Activated T-helper 1 cell treated with anti-CD3 and anti-CD28 coated beads, Interleukin-12 subunit alpha, Interleukin-12 subunit beta, Interleukin-2, Interleukin-4 antibody, amounts not matched to agents 30 ng/mL and 10 ng/mL and 1 ng/mL, durations not matched to agents 14 hours and 24 hours and 36 hours (primary cell): ENCODE measurements at regions not wholly inside any gene's neighbourhood (a gene's known extent, or its start where the extent isn't known, plus 50 kb on each side); places are given as distances from the start of the nearest gene placed in this dataset.

ENCODE experiments used
- DNase-seq: peaks from one replicate; pipeline ENCODE4 v3.0.0; 2021; ENCODE audit warnings: low spot score
- H3K27ac Mint-ChIP-seq: one replicate; pipeline ENCODE4 v1.8.0; 2021; ENCODE audit warnings: mild to moderate bottlenecking, mixed read lengths
- H3K27me3 Mint-ChIP-seq: one replicate; pipeline ENCODE4 v1.8.0; 2022; ENCODE audit warnings: mild to moderate bottlenecking, moderate library complexity, mixed read lengths; ENCODE audit not compliant: insufficient read depth
- H3K36me3 Mint-ChIP-seq: one replicate; pipeline ENCODE4 v1.8.0; 2021; ENCODE audit warnings: low read depth, mixed read lengths
- H3K4me1 Mint-ChIP-seq: one replicate; pipeline ENCODE4 v1.8.0; 2021; ENCODE audit warnings: low read depth, mixed read lengths
- H3K4me3 Mint-ChIP-seq: one replicate; pipeline ENCODE4 v1.8.0; 2021; ENCODE audit warnings: mild to moderate bottlenecking, moderate library complexity, mixed read lengths
- H3K9me3 Mint-ChIP-seq: one replicate; pipeline ENCODE4 v1.8.0; 2021; ENCODE audit warnings: mixed read lengths
- intact Hi-C: fragments of 100-400 bp; cut with micrococcal nuclease; formaldehyde crosslinking; loops from one replicate; pipeline ENCODE4 v1.15.1; 2024

GRCh38 chr15:77853008-77853328, 220.3 kb upstream of the LINGO1 start:
- Mint-ChIP-seq H3K4me3 (no peak overlapping the region), H3K27me3 (peaks cover 10% of the 10 kb centered on the region)
- intact Hi-C loops, result no loop called here

GRCh38 chr15:77852241-77853007, 219.7 kb upstream of the LINGO1 start:
- Mint-ChIP-seq H3K36me3 (no peaks in the 10 kb centered on the region), H3K4me1 (no peaks in the 10 kb centered on the region), H3K27ac (no peak overlapping the region), H3K4me3 (no peak overlapping the region), H3K9me3 (peaks cover 7% of the 10 kb centered on the region), H3K27me3 (peaks cover 12% of the 10 kb centered on the region)
- DNase-seq, result no peak
- intact Hi-C loops, result no loop called here

More at GRCh38 chr15:77853008-77853328, 220.3 kb upstream of the LINGO1 start:
- Mint-ChIP-seq H3K36me3 (no peaks in the 10 kb centered on the region), H3K4me1 (no peaks in the 10 kb centered on the region), H3K27ac (no peak overlapping the region), H3K9me3 (peaks cover 7% of the 10 kb centered on the region)
- DNase-seq, result no peak

DNA sequence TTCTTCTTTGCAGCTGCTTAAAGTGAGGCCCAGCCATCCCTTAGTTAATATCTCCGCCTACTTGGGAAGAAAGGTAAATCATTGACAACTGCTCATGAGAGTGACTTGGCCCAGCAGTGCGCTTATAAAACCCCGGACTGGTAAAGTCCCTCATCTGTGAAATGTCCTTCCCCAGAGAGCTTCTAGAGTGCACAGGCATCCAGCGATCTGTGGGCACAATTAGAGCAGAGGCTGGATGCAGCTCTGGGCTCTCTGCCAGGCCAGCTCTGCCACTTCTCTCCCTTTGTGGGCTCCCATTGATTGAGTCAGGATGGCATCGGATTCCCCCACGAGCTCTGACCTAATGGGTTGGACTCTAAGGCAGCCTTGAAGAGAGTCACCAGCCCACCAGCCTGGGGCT, 219.0 kb upstream of the LINGO1 start:
- Mint-ChIP-seq H3K4me1 (no peaks in the 10 kb centered on the region), H3K27me3 (peaks cover 14% of the 10 kb centered on the region), H3K9me3 (peaks cover 7% of the 10 kb centered on the region), H3K27ac (no peak overlapping the region), H3K36me3 (no peaks in the 10 kb centered on the region), H3K4me3 (no peak overlapping the region)
- intact Hi-C loops, result no loop called here
- no peak for DNase-seq

DNA sequence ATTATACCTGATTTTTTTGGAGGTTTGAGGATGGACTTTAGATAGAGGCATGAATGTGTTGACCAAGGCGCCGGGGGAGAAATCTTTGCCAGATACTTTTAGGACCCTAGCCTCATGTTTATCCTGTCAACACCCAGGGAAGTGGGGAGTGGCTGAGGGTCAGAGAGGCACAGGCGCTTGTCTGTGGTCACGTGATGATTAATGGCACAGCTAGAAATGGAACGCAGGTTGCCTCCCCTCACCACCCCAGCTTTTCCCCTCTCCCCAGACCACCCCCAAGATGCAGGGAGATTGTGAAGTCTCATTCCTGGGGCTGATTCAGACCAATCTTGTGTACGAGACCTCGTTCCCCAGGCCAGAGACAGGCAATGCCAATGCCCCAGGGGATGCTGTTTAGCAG, 218.4 kb upstream of the LINGO1 start:
- Mint-ChIP-seq H3K4me3 (no peak overlapping the region), H3K36me3 (no peaks in the 10 kb centered on the region), H3K9me3 (peaks cover 7% of the 10 kb centered on the region), H3K27ac (no peak overlapping the region), H3K4me1 (no peaks in the 10 kb centered on the region), H3K27me3 (peaks cover 13% of the 10 kb centered on the region)
- no peak for DNase-seq
- intact Hi-C loops, result no loop called here

DNA sequence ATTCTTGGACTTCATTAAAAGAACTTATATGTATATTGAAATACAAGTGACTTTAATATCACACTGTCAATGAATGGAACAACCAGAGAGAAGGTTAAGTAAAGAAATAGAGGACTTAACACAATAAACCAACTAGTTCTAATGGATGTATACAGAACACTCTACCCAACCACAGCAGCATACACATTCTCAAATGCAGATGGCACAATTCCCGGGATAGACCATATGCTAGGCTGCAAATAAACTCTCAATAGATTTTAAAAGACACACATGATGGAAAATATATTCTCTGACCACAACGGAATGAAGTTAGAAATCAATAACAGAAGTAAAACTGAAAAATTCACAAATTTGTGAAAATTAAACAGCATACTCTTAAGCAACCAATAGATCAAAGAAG, 214.3 kb upstream of the LINGO1 start:
- H3K9me3 Mint-ChIP-seq, result peaks cover 7% of the 10 kb centered on the region
- intact Hi-C loops, result no loop called here
- no peak overlapping the region for H3K4me3 Mint-ChIP-seq
- H3K36me3 Mint-ChIP-seq, result no peaks in the 10 kb centered on the region
- no peaks in the 10 kb centered on the region for H3K4me1 Mint-ChIP-seq
- H3K27ac Mint-ChIP-seq, result no peak overlapping the region
- DNase-seq, result no peak
- H3K27me3 Mint-ChIP-seq, result peaks cover 10% of the 10 kb centered on the region

DNA sequence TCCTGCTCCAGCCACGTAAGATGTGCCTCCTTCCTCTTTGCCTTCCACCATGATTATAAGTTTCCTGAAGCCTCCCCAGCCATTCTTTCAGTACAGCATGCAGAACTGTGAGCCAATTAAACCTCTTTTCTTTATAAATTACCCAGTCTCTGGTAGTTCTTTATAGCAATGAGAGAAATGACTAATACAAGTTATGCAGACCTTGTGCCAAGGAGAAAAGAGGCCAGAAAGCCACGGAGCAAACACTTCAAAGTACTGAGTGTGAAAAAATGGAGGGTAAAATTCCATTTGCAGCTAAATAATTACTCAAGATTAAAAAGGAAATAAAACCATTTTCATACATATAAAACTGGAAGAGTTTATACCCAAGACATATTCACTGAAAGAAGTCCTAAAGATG, 213.6 kb upstream of the LINGO1 start:
- peaks cover 11% of the 10 kb centered on the region for H3K27me3 Mint-ChIP-seq
- no peaks in the 10 kb centered on the region for H3K4me1 Mint-ChIP-seq

GRCh38 chr15:77844798-77845446, 212.2 kb upstream of the LINGO1 start:
- no peak for DNase-seq
- Mint-ChIP-seq H3K4me1 (no peaks in the 10 kb centered on the region), H3K4me3 (no peak overlapping the region), H3K27me3 (peaks cover 11% of the 10 kb centered on the region), H3K27ac (no peak overlapping the region), H3K36me3 (no peaks in the 10 kb centered on the region), H3K9me3 (peaks cover 1% of the 10 kb centered on the region)
- intact Hi-C loops, result no loop called here

More for the DNA sequence above, 213.6 kb upstream of the LINGO1 start:
- DNase-seq, result no peak
- Mint-ChIP-seq H3K36me3 (no peaks in the 10 kb centered on the region), H3K4me3 (no peak overlapping the region), H3K27ac (no peak overlapping the region), H3K9me3 (peaks cover 7% of the 10 kb centered on the region)
- intact Hi-C loops, result no loop called here

GRCh38 chr15:77843546-77843945, 210.8 kb upstream of the LINGO1 start:
- Mint-ChIP-seq H3K4me1 (no peaks in the 10 kb centered on the region), H3K27ac (no peak overlapping the region), H3K36me3 (no peaks in the 10 kb centered on the region), H3K9me3 (no peaks in the 10 kb centered on the region), H3K27me3 (peaks cover 8% of the 10 kb centered on the region), H3K4me3 (no peak overlapping the region)
- no peak for DNase-seq
- intact Hi-C loops, result no loop called here

DNA sequence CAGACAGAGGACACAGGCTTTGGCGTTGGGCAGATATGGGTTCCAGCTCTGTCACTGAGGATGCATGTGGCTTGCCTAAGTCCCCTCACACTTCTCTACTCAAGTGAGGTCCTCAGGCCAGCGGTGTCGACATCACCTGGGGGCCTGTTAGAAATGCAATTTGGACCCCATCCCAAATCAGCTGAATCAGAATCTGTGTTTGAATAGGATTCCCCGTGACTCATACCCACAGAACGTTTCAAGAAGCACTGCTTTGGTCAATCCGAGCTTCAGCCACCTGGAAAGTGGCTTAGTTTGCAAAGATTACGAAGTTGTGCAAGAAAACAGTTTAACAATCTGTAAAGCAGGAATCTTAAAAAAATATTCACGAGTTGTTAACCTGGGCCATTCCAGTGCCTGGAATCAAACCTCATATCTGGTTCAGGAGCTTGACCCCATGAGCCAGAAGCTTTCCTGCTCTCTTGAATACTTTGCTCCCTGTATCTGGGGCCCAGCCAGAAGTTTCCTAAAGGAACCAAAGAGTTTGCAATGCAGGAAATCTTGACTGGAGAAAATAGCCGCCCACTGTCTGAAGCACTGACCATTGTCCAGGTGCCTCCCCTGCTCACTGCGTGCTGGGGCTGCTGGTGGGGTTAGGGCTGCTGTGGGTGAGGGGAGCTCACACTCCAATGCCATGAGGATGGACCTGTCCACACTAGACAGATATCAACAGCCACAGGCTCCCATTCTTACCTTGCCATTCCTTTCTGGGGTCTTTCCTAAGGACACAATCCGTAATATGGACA, 208.5 kb upstream of the LINGO1 start:
- intact Hi-C loops, result no loop called here
- H3K4me1 Mint-ChIP-seq, result no peaks in the 10 kb centered on the region
- H3K36me3 Mint-ChIP-seq, result no peaks in the 10 kb centered on the region
- H3K4me3 Mint-ChIP-seq, result no peak overlapping the region
- no peak overlapping the region for H3K27ac Mint-ChIP-seq
- H3K27me3 Mint-ChIP-seq, result peaks cover 1% of the 10 kb centered on the region
- no peak for DNase-seq
- H3K9me3 Mint-ChIP-seq, result no peaks in the 10 kb centered on the region

- H3K36me3 Mint-ChIP-seq, result no peaks in the 10 kb centered on the region
- no peak overlapping the region for H3K4me3 Mint-ChIP-seq
- no peak overlapping the region for H3K27ac Mint-ChIP-seq
- no peaks in the 10 kb centered on the region for H3K4me1 Mint-ChIP-seq
- no peaks in the 10 kb centered on the region for H3K9me3 Mint-ChIP-seq
- no peak for DNase-seq
- intact Hi-C loops, result no loop called here
- peaks cover 1% of the 10 kb centered on the region for H3K27me3 Mint-ChIP-seq
These were observed 207.5 kb upstream of the LINGO1 start for GRCh38 chr15:77839970-77840905.

- intact Hi-C loops, result no loop called here
- H3K36me3 Mint-ChIP-seq, result no peaks in the 10 kb centered on the region
- H3K27me3 Mint-ChIP-seq, result peaks cover 1% of the 10 kb centered on the region
- no peaks in the 10 kb centered on the region for H3K9me3 Mint-ChIP-seq
- H3K4me3 Mint-ChIP-seq, result no peak overlapping the region
- DNase-seq, result no peak
- H3K4me1 Mint-ChIP-seq, result no peaks in the 10 kb centered on the region
- H3K27ac Mint-ChIP-seq, result no peak overlapping the region
These were observed 206.7 kb upstream of the LINGO1 start for GRCh38 chr15:77839456-77839855.

GRCh38 chr15:77838595-77838994, 205.9 kb upstream of the LINGO1 start:
- Mint-ChIP-seq H3K4me3 (no peak overlapping the region), H3K36me3 (no peaks in the 10 kb centered on the region), H3K4me1 (no peaks in the 10 kb centered on the region), H3K27ac (no peak overlapping the region), H3K9me3 (no peaks in the 10 kb centered on the region), H3K27me3 (peaks cover 1% of the 10 kb centered on the region)
- DNase-seq, result no peak
- intact Hi-C loops, result no loop called here
